HFFc6 (cell line): ENCODE measurements at regions not wholly inside any gene's neighbourhood (a gene's known extent, or its start where the extent isn't known, plus 50 kb on each side); places are given as distances from the start of the nearest gene placed in this dataset.

Experiments
- DNase-seq: peaks from one replicate; pipeline ENCODE4 v3.0.0-alpha.2; 2018
- H3K27ac Mint-ChIP-seq: 2 replicates; pipeline ENCODE4 v1.8.0; 2020; ENCODE audit warnings: mild to moderate bottlenecking, mixed read lengths
- H3K27me3 Mint-ChIP-seq: 2 replicates; pipeline ENCODE4 v1.8.0; 2021; ENCODE audit warnings: mild to moderate bottlenecking, moderate library complexity, mixed read lengths; ENCODE audit not compliant: insufficient read depth
- H3K36me3 Mint-ChIP-seq: 2 replicates; pipeline ENCODE4 v1.8.0; 2021; ENCODE audit warnings: low read depth, mixed read lengths
- H3K4me1 Mint-ChIP-seq: 2 replicates; pipeline ENCODE4 v1.8.0; 2020; ENCODE audit warnings: low read depth, mixed read lengths
- H3K4me3 Mint-ChIP-seq: 2 replicates; pipeline ENCODE4 v1.8.0; 2020; ENCODE audit warnings: mild to moderate bottlenecking, moderate library complexity, mixed read lengths
- H3K9me3 Mint-ChIP-seq: 2 replicates; pipeline ENCODE4 v1.8.0; 2020; ENCODE audit warnings: mild to moderate bottlenecking, mixed read lengths
- TF ChIP-seq, protein P1 (sequence below): fragments of 200-600 bp; sonication (generic); IDR thresholded peaks from 2 replicates; pipeline ENCODE4 v1.5.0; 2021; ENCODE audit warnings: antibody characterized with exemption, mild to moderate bottlenecking

DNA sequence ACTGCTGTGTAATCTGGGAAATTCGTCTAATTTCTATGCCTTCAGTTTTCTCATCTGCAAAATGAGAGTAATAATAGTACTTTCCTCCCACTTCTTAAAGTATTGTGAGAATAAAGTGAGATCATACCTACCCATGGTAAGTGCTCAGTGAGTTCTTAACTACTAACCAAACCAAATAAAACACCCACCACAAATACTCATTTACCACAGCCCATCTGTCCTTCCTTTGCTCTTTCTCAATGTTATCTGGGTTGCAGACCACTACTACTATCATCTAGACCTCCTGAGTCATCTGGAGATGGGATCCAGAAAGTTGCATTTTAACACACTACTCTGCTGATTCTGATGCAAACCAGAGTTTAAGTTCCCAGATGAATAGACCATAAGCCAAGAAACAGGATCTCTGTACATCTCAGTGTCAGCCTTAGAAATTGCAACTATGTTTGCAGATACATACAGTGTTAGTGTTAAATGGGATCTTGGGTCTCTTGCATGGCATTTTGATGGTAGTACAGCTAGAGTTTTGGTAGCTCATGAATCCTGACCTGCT lies 105.4 kb upstream of the ATP10B start:
- Mint-ChIP-seq H3K27me3 (no peaks in the 10 kb centered on the region; the same call in 1 of the 2 replicates), H3K27ac (no peak overlapping the region), H3K9me3 (peaks cover 30% of the 10 kb centered on the region), H3K36me3 (no peaks in the 10 kb centered on the region), H3K4me3 (no peak overlapping the region), H3K4me1 (no peaks in the 10 kb centered on the region)
- TF ChIP-seq, protein P1, sequence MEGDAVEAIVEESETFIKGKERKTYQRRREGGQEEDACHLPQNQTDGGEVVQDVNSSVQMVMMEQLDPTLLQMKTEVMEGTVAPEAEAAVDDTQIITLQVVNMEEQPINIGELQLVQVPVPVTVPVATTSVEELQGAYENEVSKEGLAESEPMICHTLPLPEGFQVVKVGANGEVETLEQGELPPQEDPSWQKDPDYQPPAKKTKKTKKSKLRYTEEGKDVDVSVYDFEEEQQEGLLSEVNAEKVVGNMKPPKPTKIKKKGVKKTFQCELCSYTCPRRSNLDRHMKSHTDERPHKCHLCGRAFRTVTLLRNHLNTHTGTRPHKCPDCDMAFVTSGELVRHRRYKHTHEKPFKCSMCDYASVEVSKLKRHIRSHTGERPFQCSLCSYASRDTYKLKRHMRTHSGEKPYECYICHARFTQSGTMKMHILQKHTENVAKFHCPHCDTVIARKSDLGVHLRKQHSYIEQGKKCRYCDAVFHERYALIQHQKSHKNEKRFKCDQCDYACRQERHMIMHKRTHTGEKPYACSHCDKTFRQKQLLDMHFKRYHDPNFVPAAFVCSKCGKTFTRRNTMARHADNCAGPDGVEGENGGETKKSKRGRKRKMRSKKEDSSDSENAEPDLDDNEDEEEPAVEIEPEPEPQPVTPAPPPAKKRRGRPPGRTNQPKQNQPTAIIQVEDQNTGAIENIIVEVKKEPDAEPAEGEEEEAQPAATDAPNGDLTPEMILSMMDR = no peak
- no peak for DNase-seq

DNA sequence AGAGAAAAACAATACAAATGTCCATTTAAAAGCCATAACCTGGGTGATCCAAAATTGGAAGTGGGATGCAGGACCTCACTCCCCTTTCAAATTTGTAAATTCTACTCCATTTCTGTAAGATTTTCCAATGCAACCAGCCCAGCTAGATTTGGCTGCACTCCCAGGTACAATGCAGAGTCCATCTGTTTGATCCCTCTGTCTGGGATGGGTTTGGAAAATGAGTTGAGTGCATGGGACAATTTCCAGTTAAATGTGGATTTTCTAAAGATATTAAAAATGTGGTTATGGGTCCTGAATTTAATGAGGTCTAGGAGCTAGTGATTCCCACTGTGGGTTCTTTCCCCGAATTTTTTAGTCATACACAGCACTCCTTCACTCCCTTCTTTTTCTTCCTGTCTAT lies 104.0 kb upstream of the ATP10B start:
- no peaks in the 10 kb centered on the region for H3K27me3 Mint-ChIP-seq
- H3K4me1 Mint-ChIP-seq = no peaks in the 10 kb centered on the region
- H3K4me3 Mint-ChIP-seq = no peak overlapping the region
- DNase-seq = no peak
- H3K27ac Mint-ChIP-seq = no peak overlapping the region
- peaks cover 22% of the 10 kb centered on the region for H3K9me3 Mint-ChIP-seq
- TF ChIP-seq, protein P1 = no peak
- H3K36me3 Mint-ChIP-seq = no peaks in the 10 kb centered on the region

DNA sequence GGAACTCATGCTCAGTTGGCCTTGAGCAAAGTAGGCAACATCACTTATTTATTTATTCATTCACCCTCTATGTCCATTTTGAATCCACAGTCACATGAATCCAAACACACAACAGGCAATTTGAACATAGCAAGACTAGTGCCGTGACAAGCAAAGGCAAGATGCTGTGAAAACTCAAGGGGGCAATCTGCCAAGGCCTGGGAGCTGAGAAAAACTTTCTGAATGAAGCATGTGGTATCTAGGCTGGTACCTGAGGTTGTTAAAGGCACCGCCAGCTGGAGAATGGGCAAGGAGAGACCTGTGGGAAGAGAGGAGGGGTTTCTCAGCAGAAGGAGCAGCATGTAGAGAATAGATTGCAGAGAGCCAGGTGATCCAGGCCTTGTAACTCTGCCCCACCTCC lies 98.3 kb upstream of the ATP10B start:
- DNase-seq = no peak
- H3K27me3 Mint-ChIP-seq = no peaks in the 10 kb centered on the region
- TF ChIP-seq, protein P1 = no peak
- peaks cover 28% of the 10 kb centered on the region for H3K9me3 Mint-ChIP-seq
- H3K4me1 Mint-ChIP-seq = no peaks in the 10 kb centered on the region
- H3K36me3 Mint-ChIP-seq = no peaks in the 10 kb centered on the region
- no peak overlapping the region for H3K4me3 Mint-ChIP-seq
- H3K27ac Mint-ChIP-seq = no peak overlapping the region

DNA sequence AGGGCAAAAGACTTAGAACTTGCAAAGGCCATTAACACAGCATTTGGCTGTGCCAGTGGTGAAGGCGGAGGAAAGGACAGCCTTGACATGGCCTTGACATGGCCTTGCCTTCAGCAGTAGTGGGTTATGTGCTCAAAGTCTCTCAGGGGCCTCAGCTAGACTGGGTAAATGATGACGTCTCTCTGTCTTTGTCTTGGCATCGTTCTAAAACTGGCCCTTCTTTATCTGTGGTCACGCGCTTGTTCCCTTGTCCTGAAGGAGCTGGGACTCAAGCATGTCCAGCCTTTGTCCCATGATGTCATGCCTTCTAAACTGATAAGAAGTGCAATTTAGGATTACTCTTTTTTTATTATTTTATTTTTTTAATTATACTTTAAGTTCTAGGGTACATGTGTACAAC lies 88.7 kb upstream of the ATP10B start:
- no peaks in the 10 kb centered on the region for H3K4me1 Mint-ChIP-seq
- no peak overlapping the region for H3K4me3 Mint-ChIP-seq
- TF ChIP-seq, protein P1 = no peak
- H3K9me3 Mint-ChIP-seq = peaks cover 22% of the 10 kb centered on the region
- no peaks in the 10 kb centered on the region for H3K27me3 Mint-ChIP-seq
- no peak overlapping the region for H3K27ac Mint-ChIP-seq
- H3K36me3 Mint-ChIP-seq = no peaks in the 10 kb centered on the region
- DNase-seq = no peak

DNA sequence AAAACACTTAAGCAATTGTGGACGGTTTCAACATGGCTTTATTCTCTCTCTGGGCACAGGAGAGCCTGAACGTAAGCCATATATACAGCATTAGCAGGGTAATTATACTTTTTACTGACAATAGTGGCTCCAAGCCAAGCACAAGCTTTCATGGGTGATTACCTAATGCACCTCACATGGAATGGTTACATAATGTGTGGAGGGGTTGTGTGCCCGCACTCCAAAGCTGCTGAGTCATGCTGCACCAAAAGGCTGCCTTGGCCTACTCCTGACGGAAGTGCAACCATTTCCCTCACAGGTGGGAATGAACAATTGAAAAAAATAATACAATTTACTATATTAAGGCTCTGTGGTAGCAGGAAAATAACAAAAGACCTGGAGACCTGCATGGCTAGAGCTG lies 86.5 kb upstream of the ATP10B start:
- Mint-ChIP-seq H3K27ac (no peak overlapping the region), H3K36me3 (no peaks in the 10 kb centered on the region), H3K27me3 (no peaks in the 10 kb centered on the region), H3K4me3 (no peak overlapping the region), H3K9me3 (peaks cover 11% of the 10 kb centered on the region), H3K4me1 (no peaks in the 10 kb centered on the region)
- no peak for DNase-seq
- TF ChIP-seq, protein P1 = no peak

DNA sequence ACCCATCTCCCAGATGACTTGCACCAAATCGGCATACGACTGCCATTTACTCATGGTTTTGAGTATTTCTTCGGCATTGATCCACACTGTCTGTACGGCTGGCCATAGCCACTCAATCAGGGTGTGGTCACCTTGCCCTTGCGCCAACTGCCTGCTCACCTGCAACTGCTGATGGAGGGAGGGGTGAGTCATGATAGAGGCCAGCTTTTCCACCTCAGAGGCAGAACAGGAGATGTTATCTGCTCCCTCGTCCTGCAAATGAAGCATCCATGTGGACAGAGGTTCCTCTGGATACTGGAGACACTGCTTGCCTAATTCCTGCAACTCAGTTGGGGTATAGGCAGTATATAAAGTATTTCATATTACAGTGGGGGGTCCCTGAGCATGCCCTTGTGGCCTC lies 85.6 kb upstream of the ATP10B start:
- H3K4me3 Mint-ChIP-seq = no peak overlapping the region
- no peaks in the 10 kb centered on the region for H3K4me1 Mint-ChIP-seq
- no peak overlapping the region for H3K27ac Mint-ChIP-seq
- TF ChIP-seq, protein P1 = no peak
- no peaks in the 10 kb centered on the region for H3K27me3 Mint-ChIP-seq
- no peak for DNase-seq
- no peaks in the 10 kb centered on the region for H3K36me3 Mint-ChIP-seq
- peaks cover 2% of the 10 kb centered on the region for H3K9me3 Mint-ChIP-seq
